K562 (cell line): ENCODE measurements at regions not wholly inside any gene's neighbourhood (a gene's known extent, or its start where the extent isn't known, plus 50 kb on each side); places are given as distances from the start of the nearest gene placed in this dataset.

Experiments used
- ELF4 ChIP-seq: fragments of 450-650 bp; formaldehyde crosslinking; IDR thresholded peaks from 2 replicates; pipeline ENCODE4 v1.4.0; 2022; ENCODE audit warnings: missing genetic modification characterization
- FOXM1 ChIP-seq, 2 experiments: fragments of 450-650 bp in 1 of 2; sonication (generic) in 1 of 2; formaldehyde crosslinking in 1 of 2; IDR thresholded peaks; 2 replicates each; pipeline versions ENCODE4 v1.6.1 to v1.9.0; 2017 to 2022; ENCODE audit warnings: low read depth in 2 of 2, mild to moderate bottlenecking in 2 of 2, missing genetic modification reagents in 1 of 2, moderate library complexity in 1 of 2
- HLTF ChIP-seq: fragments of 450-650 bp; IDR thresholded peaks from 2 replicates; pipeline ENCODE4 v1.6.1; 2016
- L3MBTL2 ChIP-seq: fragments of 450-650 bp; IDR thresholded peaks from 2 replicates; pipeline ENCODE4 v1.6.1; 2016; ENCODE audit warnings: mild to moderate bottlenecking, moderate library complexity
- MYC ChIP-seq, 2 experiments: fragments of 250-450 bp in 1 of 2; sonication (Bioruptor Pico) in 1 of 2; IDR thresholded peaks; 2 replicates each; pipeline versions ENCODE4 v1.5.1 to v1.6.1; 2012 to 2021; ENCODE audit warnings: low read depth in 2 of 2, borderline replicate concordance in 1 of 2, improper control_type of control experiment in 1 of 2, low read length in 1 of 2, mild to moderate bottlenecking in 1 of 2, moderate library complexity in 1 of 2
- OTX1 ChIP-seq: fragments of 450-650 bp; formaldehyde crosslinking; IDR thresholded peaks from 2 replicates; pipeline ENCODE4 v1.4.0; 2022; ENCODE audit warnings: mild to moderate bottlenecking
- POLR2B ChIP-seq: fragments of 450-650 bp; IDR thresholded peaks from 2 replicates; pipeline ENCODE4 v1.6.1; 2018; ENCODE audit warnings: low read depth; ENCODE audit not compliant: partially characterized antibody
- SIN3A ChIP-seq, 2 experiments: fragments of 150-350 bp in 1 of 2; IDR thresholded peaks; 2 replicates each; pipeline ENCODE4 v1.6.1; 2011 to 2016; ENCODE audit warnings: borderline replicate concordance in 2 of 2, low read depth in 2 of 2, low read length in 2 of 2, mild to moderate bottlenecking in 2 of 2, moderate library complexity in 2 of 2; ENCODE audit not compliant: control insufficient read depth in 1 of 2
- TAF9B ChIP-seq: fragments of 450-650 bp; IDR thresholded peaks from 2 replicates; pipeline ENCODE4 v1.6.1; 2018; ENCODE audit warnings: mild to moderate bottlenecking; ENCODE audit not compliant: partially characterized antibody
- ZNF507 ChIP-seq: conservative IDR thresholded peaks from 2 replicates; pipeline ENCODE4 v1.6.1; 2017; ENCODE audit warnings: missing genetic modification characterization, missing compliant biosample characterization
- ZNF512 ChIP-seq: IDR thresholded peaks from 2 replicates; pipeline ENCODE4 v1.6.1; 2016; ENCODE audit warnings: missing genetic modification characterization, missing compliant biosample characterization
- ZNF707 ChIP-seq: fragments of 250-450 bp; sonication (Bioruptor Pico); conservative IDR thresholded peaks from 2 replicates; pipeline ENCODE4 v1.8.0; 2022; ENCODE audit warnings: inconsistent platforms, mild to moderate bottlenecking, moderate library complexity
- TF ChIP-seq, protein P1 (sequence below): fragments of 450-650 bp; IDR thresholded peaks from 2 replicates; pipeline ENCODE4 v1.6.1; 2016; ENCODE audit warnings: antibody characterized with exemption
- TF ChIP-seq, protein P2 (sequence below), 2 experiments: fragments of 450-650 bp; IDR thresholded peaks; 2 replicates each; pipeline ENCODE4 v1.6.1; 2016
- TF ChIP-seq, protein P3 (sequence below): fragments of 450-650 bp; IDR thresholded peaks from 2 replicates; pipeline ENCODE4 v1.6.1; 2017; ENCODE audit warnings: antibody characterized with exemption
- TF ChIP-seq, protein P4 (sequence below): IDR thresholded peaks from 2 replicates; pipeline ENCODE4 v1.6.1; 2011; ENCODE audit warnings: borderline replicate concordance, low read depth, mild to moderate bottlenecking, moderate library complexity, low read length; ENCODE audit not compliant: insufficient read depth, poor library complexity, severe bottlenecking

DNA sequence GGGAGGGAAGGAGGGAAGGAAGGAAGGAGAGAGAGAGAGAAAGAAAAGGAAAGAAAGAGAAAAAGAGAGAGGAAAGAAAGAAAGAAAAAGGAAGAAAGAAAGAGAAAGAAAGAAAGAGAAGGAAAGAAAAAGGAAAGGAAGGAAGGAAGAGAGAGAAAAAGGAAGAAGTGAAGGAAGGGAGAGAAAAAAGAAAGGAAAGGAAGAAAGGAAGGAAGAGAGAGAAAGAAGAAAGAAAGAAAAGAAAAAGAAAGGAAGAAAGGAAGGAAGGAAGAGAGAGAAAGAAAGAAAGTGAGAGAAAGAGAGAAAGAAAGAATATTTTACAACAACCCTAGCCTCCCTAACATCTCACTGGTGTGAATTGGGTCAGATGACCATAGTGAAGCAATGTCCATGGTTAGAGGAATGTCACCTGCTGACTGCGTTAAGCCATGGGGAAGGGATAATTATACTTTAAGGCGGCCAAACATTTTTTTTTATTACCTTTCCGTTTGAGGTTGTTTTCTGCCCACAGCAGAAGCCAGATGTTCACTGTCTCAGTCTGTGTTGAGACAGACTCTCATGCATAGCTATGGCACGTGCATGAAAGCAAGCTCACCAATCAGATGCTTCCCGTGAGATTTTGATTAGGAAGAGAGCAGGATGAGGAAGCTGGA, 76.4 kb downstream of the SNRPE start (continued):
- TF ChIP-seq L3MBTL2: no peak
- peak; percentile 49; the same call in 1 of the 2 replicates for TF ChIP-seq ELF4
- no peak for TF ChIP-seq ZNF707 (CRISPR knock-in tag)
- no peak for TF ChIP-seq TAF9B
- TF ChIP-seq, protein P1, sequence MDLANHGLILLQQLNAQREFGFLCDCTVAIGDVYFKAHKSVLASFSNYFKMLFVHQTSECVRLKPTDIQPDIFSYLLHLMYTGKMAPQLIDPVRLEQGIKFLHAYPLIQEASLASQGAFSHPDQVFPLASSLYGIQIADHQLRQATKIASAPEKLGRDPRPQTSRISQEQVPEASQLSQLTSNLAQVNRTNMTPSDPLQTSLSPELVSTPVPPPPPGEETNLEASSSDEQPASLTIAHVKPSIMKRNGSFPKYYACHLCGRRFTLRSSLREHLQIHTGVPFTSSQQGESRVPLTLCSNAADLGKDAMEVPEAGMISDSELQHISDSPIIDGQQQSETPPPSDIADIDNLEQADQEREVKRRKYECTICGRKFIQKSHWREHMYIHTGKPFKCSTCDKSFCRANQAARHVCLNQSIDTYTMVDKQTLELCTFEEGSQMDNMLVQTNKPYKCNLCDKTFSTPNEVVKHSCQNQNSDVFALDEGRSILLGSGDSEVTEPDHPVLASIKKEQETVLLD: 0 out of 2 replicates have a peak, but pooled peaks have one; percentile 46
- TF ChIP-seq OTX1 (CRISPR knock-in tag): peak; percentile 91
- peak; percentile 99 for TF ChIP-seq ZNF512 (tag)
- TF ChIP-seq ZNF507 (tag): no peak
- TF ChIP-seq FOXM1 (IDR thresholded peaks at IDR 0.05; ENCODE audit: low read depth): no peak
- no peak for TF ChIP-seq FOXM1 (CRISPR knock-in tag; IDR thresholded peaks at IDR 0.05; ENCODE audit: low read depth)
- TF ChIP-seq MYC (IDR thresholded peaks at IDR 0.05; ENCODE audit: low read depth, low read length): no peak
- no peak for TF ChIP-seq MYC (CRISPR knock-in tag; IDR thresholded peaks at IDR 0.05; ENCODE audit: borderline replicate concordance, low read depth)
- TF ChIP-seq POLR2B: no peak
- TF ChIP-seq, protein P2, sequence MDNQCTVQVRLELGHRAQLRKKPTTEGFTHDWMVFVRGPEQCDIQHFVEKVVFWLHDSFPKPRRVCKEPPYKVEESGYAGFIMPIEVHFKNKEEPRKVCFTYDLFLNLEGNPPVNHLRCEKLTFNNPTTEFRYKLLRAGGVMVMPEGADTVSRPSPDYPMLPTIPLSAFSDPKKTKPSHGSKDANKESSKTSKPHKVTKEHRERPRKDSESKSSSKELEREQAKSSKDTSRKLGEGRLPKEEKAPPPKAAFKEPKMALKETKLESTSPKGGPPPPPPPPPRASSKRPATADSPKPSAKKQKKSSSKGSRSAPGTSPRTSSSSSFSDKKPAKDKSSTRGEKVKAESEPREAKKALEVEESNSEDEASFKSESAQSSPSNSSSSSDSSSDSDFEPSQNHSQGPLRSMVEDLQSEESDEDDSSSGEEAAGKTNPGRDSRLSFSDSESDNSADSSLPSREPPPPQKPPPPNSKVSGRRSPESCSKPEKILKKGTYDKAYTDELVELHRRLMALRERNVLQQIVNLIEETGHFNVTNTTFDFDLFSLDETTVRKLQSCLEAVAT (IDR thresholded peaks at IDR 0.05): 0 out of 4 replicates have a peak, but pooled peaks of 1 of the 2 experiments have one; percentile 22
- TF ChIP-seq, protein P3, sequence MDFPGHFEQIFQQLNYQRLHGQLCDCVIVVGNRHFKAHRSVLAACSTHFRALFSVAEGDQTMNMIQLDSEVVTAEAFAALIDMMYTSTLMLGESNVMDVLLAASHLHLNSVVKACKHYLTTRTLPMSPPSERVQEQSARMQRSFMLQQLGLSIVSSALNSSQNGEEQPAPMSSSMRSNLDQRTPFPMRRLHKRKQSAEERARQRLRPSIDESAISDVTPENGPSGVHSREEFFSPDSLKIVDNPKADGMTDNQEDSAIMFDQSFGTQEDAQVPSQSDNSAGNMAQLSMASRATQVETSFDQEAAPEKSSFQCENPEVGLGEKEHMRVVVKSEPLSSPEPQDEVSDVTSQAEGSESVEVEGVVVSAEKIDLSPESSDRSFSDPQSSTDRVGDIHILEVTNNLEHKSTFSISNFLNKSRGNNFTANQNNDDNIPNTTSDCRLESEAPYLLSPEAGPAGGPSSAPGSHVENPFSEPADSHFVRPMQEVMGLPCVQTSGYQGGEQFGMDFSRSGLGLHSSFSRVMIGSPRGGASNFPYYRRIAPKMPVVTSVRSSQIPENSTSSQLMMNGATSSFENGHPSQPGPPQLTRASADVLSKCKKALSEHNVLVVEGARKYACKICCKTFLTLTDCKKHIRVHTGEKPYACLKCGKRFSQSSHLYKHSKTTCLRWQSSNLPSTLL: no peak
- TF ChIP-seq, protein P4, sequence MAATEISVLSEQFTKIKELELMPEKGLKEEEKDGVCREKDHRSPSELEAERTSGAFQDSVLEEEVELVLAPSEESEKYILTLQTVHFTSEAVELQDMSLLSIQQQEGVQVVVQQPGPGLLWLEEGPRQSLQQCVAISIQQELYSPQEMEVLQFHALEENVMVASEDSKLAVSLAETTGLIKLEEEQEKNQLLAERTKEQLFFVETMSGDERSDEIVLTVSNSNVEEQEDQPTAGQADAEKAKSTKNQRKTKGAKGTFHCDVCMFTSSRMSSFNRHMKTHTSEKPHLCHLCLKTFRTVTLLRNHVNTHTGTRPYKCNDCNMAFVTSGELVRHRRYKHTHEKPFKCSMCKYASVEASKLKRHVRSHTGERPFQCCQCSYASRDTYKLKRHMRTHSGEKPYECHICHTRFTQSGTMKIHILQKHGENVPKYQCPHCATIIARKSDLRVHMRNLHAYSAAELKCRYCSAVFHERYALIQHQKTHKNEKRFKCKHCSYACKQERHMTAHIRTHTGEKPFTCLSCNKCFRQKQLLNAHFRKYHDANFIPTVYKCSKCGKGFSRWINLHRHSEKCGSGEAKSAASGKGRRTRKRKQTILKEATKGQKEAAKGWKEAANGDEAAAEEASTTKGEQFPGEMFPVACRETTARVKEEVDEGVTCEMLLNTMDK: no peak
- no peak for TF ChIP-seq SIN3A (IDR thresholded peaks at IDR 0.05; ENCODE audit: borderline replicate concordance in 2 of 2, control insufficient read depth in 1 of 2, low read depth in 2 of 2, low read length in 2 of 2)
- TF ChIP-seq HLTF: 0 out of 2 replicates have a peak, but pooled peaks have one; percentile 29
